Stimulated activated CD8-positive, alpha-beta memory T cell treated with anti-CD3 and anti-CD28 coated beads, Interleukin-7, amount 100 ng/mL, for 48 hours (primary cell): ENCODE measurements at regions not wholly inside any gene's neighbourhood (a gene's known extent, or its start where the extent isn't known, plus 50 kb on each side); places are given as distances from the start of the nearest gene placed in this dataset.
"Not testable (repeated sequence)": the region's sequence is repeated elsewhere in the genome, so short reads cannot be mapped to it uniquely, and the experiment has no call there.

Source experiments
- DNase-seq, 2 donors: peaks; one replicate each; pipeline ENCODE4 v3.0.0-alpha.2; 2020; ENCODE audit warnings: low read depth in 1 of 2; ENCODE audit errors: extremely low read depth in 1 of 2

- DNase-seq: not testable (repeated sequence)
These were observed 150.9 kb upstream of the TEX13D start for GRCh38 chrX:124181515-124181914.

DNA sequence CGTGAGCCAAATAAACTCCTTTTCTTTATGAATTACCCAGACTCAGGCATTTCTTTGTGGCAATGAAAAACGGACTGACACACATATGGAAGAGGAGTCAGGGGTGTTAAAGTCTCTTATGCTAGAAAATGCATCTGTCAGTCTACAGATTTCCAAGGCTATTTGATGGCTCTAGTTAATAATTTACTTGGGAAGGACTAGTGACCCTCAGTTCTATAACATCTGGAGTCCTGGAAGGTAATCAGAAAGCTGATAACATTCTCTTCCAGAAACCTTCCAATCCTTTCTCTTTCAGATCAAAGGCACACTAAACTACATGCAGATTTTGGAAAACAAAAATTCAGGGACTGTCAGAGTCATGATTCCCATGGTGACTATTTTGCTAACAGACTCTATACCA, 142.0 kb upstream of the TEX13D start:
- DNase-seq: no peak

GRCh38 chrX:124194199-124194598, 138.3 kb upstream of the TEX13D start:
- no peak for DNase-seq

DNA sequence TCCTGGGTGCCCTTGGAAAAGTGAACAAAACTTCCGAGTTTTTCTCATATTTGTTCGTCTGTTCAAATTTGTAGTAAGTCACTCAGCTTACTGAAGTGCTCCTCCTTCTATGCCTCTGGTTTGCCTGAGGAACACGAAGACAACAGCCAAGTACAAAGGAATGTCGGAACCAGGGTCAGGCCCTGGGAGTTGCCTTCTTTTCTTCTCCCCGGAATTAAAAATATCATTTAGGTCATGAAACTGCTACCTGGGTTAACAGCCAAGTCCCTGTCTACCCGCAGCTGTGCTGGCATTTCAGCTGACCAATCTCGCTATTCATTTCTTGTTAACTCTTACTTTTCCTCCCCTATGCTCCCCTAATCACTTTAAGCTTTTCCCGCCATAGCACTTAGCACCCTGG, 137.6 kb upstream of the TEX13D start:
- no peak for DNase-seq

DNA sequence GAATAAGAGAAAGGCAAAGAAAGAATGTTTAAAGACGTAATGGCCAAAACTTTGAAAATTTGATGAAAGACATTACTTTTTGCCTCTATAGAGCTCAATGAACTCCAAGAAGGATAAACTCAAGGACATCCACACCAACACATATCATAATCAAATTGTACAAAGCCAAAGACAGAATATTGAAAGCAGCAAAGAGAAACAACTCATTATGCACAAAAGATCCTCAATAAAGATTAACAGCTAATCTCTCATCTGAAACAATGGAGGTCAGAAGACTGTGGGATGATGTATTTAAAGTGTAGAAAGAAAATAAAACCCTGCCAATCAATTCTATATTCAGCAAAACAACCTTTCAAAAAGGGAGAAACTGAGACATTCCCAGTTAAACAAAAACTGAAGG, 129.1 kb upstream of the TEX13D start:
- DNase-seq: no peak

DNA sequence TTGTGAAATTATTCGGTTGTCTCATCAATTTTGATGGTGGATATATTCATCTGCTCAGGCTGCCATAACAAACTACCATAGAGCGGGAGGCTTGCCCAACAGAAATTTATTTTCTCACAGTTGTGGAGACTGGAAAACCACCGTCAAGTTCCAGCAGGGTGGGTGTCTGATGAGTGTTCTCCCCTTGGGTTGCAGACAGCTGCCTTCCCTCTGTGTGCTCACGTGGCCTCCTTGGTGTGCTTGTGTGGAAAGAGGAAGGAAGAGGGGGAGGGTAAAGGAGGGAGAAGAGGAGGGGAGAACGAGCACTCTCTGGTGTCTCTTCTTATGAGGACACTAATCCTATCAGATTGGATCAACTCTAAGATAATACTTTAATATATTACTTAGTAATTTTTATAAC, 123.8 kb upstream of the TEX13D start:
- DNase-seq: no peak

DNA sequence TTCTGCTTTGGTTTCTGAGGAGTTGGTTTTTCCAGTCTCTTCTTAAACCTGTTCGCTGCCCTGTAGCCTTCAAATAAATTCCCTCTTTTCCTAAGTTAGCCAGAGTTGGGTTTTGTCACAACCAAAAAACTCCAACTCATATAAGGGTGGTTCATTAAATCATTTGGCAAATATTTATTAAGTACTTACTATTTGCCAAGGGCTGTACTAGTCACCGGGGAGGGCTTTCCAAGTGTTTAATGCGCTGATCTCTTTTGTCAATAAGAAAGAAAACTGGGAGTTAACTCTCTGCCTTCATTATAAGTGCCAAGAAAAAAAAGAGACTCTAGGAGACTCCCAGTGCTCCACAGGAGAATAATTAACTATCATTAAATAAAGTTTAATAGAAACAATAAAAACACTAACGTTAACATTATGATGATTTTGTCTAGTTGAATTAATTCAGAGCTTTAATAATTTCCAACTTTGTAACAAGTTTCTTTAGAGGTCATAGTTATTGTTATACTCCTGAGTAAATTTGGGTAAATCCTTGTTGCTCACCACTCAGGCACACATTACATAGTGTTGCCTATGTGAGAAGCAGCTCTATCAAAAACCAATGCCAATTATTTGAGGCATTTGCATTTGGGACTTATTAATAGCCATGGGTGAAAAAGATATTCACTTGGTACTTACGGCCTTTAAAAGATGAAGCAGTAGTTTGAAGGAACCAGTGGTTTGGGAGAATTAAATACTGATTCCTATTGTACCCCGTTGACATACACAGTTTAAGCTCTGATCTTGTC, 122.5 kb upstream of the TEX13D start:
- DNase-seq: no peak

GRCh38 chrX:124211312-124211942, 121.0 kb upstream of the TEX13D start:
- no peak for DNase-seq

- no peak for DNase-seq
These were observed 119.8 kb upstream of the TEX13D start for GRCh38 chrX:124212622-124213021.

- DNase-seq: no peak
These were observed 116.7 kb upstream of the TEX13D start for GRCh38 chrX:124215786-124216185.

DNA sequence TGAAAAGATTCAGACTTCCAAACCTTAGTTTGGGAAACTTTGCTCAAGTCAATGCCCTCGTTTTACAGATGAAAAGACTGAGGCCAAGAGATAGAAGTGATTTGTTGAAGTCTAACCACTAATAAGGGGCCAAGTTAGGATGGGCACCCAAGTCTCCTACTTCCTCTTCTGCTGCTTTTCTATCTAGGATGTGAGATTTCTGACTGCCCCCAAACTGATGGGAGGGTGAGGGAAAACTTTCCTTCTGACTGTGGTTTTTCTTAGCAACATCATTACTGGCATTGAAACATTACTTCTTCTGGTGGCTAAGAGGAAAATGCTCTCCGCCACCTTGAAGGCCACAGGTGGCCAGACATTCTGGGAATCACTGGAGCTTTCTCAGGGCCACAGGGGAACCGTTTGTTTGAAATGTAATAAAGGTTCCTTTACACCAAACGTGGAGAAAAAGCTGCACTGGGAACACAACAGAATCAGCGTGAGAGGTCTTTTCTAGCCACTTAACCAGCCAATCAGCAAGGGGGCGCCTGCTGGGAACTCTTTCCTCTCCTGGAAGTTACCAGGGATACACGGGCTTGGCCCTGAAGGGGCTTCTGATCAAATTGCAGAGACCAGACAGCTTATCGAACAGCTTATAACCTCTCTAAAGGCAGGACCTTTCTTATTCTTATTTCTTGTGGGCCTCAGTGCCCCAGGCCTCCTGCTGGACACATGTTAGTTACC, 115.9 kb upstream of the TEX13D start:
- no peak for DNase-seq

DNA sequence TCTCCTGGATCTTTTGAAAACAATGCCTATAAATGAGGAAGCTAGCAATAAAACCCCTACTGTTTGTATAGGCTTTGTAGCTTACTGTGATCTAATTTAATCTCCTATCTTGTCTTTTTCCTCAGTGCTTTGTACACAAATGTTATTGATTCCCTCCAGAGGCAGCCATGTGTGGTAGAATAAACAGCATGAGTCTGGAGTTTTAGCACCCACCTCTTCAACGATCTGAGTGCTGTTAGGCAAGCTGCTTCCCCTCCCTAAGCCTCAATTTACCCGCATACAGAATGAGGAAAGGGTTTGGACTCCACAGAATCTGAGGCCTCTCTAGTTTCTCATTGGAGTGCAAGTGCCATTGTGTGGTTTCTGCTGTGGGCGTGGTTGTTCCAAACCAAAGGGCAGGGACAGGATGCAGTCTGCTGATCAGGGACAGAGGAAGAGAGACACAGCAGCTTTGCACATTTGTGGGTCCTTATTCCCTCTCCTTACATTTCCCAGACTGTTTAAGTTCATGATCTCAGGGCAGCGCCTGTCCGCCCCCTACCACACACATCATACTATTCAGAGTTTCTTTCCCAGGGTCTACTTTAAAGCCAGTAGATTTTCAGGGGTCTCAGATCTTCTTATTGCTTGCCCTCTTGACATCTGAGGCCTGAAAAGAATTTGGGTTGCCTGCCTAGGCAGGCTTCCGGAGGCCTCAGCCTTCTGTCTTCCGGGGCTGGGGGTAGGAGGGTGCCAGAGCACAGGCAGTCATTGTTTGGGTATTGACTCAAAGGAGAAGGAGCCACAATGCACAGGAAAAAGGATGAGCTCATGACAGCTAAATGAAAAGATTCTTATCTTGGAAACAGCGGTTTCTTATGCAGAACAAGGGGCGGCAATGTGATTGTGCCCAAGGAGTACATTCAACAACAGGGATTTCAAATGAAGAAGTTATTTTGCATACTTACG, 114.9 kb upstream of the TEX13D start:
- peak in 1 of 2 donors; percentile 42 for DNase-seq

- no peak for DNase-seq
These were observed 108.9 kb upstream of the TEX13D start for GRCh38 chrX:124223524-124223923.

- no peak for DNase-seq
These were observed 107.9 kb upstream of the TEX13D start for GRCh38 chrX:124224528-124224927.

DNA sequence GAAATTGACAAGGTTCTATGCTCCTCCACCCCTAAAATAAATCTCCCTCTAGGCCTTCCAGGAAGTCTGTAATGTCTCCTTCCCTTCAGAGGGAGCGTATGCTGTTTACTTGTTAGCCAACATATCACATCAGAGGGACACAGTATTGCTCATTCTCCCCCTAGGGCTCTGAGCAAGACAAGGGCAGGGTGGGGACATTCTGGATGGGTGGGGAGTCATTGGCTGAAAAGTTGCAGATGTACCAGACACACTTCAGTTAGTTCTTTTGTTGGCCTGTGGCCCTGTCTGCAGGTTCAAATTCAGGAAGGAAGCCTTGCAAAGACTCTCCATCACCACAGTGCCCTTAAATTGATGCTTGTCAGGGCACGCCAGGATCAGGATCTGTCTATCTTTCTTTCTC, 106.3 kb upstream of the TEX13D start:
- DNase-seq: no peak

DNA sequence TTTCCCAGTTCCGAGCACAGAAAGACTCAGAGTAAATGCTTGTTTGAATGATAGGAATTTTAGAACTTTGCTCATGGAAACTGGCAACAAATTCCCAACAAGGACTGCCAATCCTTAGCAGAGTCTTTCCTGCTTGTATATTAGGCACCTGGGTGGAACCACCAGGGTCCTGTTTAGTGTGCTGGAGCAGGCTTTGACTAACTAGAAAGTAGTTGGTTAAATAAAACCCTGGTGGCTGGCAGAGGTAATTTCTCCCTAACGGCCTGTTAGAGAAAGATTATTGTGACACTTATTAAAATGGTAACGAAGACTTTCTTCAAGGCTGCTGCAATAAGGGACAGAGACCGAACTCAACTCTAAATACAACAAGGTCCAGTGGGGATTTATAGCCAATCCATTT, 103.6 kb upstream of the TEX13D start:
- no peak for DNase-seq

DNA sequence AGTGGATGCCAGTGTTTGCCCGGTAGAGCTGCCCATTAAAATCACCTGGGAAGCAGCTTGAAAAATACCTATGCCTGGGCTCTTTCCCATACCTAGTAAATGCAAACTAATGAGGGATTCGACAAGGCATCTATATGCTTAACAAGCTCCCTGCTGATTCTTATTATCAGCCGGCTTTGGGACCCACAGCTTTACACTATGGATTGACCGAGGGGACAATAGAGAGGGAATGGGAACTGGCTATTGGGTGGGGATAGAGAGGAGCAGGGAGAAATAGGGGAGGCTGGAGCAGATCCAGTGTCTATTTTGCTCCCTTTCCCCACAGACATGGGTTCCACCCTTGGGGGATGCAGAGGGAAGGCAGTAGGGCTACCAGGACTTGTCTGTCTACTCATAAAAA, 103.1 kb upstream of the TEX13D start:
- DNase-seq: no peak

DNA sequence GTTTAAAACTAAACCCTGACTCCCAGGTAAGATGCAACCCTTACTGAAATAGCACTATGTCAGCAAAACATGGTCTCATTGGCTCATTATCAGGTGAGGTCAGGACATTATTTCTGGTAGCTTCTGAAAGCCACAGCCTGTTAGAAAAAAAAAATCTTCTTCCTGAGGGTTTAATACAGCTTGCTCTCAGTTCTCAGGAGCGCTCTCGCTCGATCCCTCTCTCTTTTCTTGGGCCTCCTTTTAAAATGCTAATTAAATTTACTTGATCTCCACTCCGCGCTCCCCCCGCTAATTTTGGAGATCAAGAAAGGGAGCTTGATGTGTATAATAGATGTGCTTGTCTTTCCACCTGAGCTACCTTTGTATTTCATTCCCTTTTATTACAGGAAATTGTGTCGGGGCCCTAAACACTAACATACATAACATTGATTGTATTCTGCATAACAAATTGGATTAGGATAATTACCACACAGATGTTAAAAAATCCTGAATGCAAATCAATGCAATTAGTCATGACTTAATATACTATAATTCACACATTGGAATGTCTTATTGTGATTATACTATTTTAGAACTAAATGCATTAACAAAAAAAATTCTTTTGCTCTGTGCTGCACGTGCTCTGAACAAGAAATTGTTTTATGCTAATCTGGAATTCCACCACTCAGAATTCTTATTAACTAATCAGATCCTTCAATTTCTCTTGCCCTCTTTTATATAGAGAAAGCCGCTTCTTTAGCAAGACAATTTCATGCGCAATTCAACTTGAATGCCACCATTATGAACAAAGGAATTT, 101.6 kb upstream of the TEX13D start:
- no peak for DNase-seq

DNA sequence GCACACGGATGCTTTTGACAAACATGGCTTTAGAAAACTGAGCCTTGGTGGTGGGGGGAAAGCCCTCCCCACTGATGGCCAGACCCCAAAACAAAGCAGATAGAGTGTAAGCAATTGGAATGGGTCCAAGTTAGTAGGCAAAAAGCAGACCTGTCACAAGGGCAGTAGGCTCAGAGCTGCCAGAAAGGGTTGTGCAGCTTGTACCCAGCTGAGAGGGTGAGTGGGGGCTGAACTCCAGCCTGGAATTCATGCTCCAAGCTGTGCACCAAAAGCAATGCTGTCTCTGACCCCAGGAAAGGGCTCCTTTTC, 101.1 kb upstream of the TEX13D start:
- no peak for DNase-seq

- DNase-seq: no peak
These were observed 99.8 kb upstream of the TEX13D start for GRCh38 chrX:124232523-124233201.
